DMS53 treated with DMSO at 0.1 percent for 48 hours (cell line): ENCODE measurements at regions not wholly inside any gene's neighbourhood (a gene's known extent, or its start where the extent isn't known, plus 50 kb on each side); places are given as distances from the start of the nearest gene placed in this dataset.

ENCODE experiments used
- DNase-seq: peaks from one replicate; lab custom pipeline; 2025; ENCODE audit not compliant: unreplicated experiment; lab: John Stamatoyannopoulos, UW

GRCh38 chr5:125298746-125299379 is 552.4 kb upstream of the ZNF608 start:
- DNase-seq = no peak

GRCh38 chr5:125301711-125302110 is 555.3 kb upstream of the ZNF608 start:
- DNase-seq = no peak

- no peak for DNase-seq
These were observed 556.1 kb upstream of the ZNF608 start for GRCh38 chr5:125302577-125302976.

GRCh38 chr5:125306741-125307140 is 560.3 kb upstream of the ZNF608 start:
- no peak for DNase-seq

GRCh38 chr5:125310749-125311148 is 564.3 kb upstream of the ZNF608 start:
- DNase-seq = no peak

GRCh38 chr5:125311743-125312142 is 565.3 kb upstream of the ZNF608 start:
- DNase-seq = no peak

GRCh38 chr5:125313555-125313954 is 567.1 kb upstream of the ZNF608 start:
- no peak for DNase-seq

GRCh38 chr5:125315306-125315705 is 568.9 kb upstream of the ZNF608 start:
- DNase-seq = no peak

GRCh38 chr5:125316391-125316790 is 570.0 kb upstream of the ZNF608 start:
- no peak for DNase-seq

- peak; percentile 72 for DNase-seq
These were observed 570.6 kb upstream of the ZNF608 start for GRCh38 chr5:125316915-125317535.

- no peak for DNase-seq
These were observed 571.1 kb upstream of the ZNF608 start for GRCh38 chr5:125317536-125317995.

- no peak for DNase-seq
These were observed 575.2 kb upstream of the ZNF608 start for GRCh38 chr5:125321654-125322053.

GRCh38 chr5:125323613-125324012 is 577.2 kb upstream of the ZNF608 start:
- no peak for DNase-seq

- DNase-seq = no peak
These were observed 579.2 kb upstream of the ZNF608 start for GRCh38 chr5:125325488-125326149.

- peak; percentile 67 for DNase-seq
These were observed 579.7 kb upstream of the ZNF608 start for GRCh38 chr5:125326150-125326510.

GRCh38 chr5:125327676-125328075 is 581.2 kb upstream of the ZNF608 start:
- no peak for DNase-seq

GRCh38 chr5:125331987-125332598 is 585.7 kb upstream of the ZNF608 start:
- no peak for DNase-seq

GRCh38 chr5:125333416-125333815 is 587.0 kb upstream of the ZNF608 start:
- DNase-seq = no peak

- DNase-seq = no peak
These were observed 590.0 kb upstream of the ZNF608 start for GRCh38 chr5:125336401-125336800.

GRCh38 chr5:125337294-125337693 is 590.9 kb upstream of the ZNF608 start:
- DNase-seq = peak; percentile 9

- DNase-seq = no peak
These were observed 592.2 kb upstream of the ZNF608 start for GRCh38 chr5:125338440-125339174.
